ENCODE measurements at regions not wholly inside any gene's neighbourhood (a gene's known extent, or its start where the extent isn't known, plus 50 kb on each side); places are given as distances from the start of the nearest gene placed in this dataset.

- no peak for DNase-seq (ENCODE audit: low read depth)
Observed at GRCh38 chr11:32039149-32039548, 51.7 kb upstream of the RCN1 start.

GRCh38 chr11:32034680-32035079 lies 56.2 kb upstream of the RCN1 start:
- DNase-seq (ENCODE audit: low read depth) = peak; percentile 56

DNA sequence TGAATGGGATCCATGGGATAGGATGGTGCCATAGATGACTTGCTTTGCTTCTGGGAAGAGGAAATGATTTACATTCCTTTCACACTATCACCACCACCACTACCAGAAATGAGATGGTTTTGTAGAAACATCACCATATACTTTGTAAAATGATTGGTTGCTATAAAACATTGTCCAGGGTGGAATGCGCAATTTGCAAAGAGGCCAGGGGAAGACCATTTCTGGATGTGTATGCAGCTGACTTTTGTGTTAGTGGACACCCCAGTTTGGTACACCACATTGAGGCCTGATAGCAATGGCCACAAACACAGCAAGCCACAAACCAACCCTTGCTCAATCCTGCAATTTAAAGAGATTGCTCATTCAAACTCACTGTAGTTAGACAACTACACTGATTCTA lies 56.7 kb upstream of the RCN1 start:
- peak; percentile 99 for DNase-seq (ENCODE audit: low read depth)

DNA sequence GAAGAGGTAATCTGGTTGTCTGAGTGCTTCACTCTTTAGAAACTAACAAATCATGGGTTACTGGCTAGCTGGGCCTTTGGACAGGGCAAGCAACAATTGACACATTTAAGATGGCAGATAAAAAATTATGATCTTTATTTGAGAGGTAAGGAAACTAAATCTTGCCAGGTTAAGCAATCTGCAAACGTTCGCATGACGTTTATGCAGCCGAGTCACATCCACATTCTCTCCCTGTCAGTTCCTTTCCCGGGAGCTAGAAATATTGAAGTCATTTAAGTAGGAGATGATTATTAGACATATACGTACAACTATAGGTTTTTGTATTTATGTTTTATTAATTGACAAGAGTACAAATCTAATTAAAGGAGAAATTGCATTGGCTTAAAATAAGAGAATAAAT lies 57.4 kb upstream of the RCN1 start:
- DNase-seq (ENCODE audit: low read depth) = peak; percentile 35

- DNase-seq (ENCODE audit: low read depth) = peak; percentile 26
Observed at GRCh38 chr11:32033067-32033466, 57.8 kb upstream of the RCN1 start.

DNA sequence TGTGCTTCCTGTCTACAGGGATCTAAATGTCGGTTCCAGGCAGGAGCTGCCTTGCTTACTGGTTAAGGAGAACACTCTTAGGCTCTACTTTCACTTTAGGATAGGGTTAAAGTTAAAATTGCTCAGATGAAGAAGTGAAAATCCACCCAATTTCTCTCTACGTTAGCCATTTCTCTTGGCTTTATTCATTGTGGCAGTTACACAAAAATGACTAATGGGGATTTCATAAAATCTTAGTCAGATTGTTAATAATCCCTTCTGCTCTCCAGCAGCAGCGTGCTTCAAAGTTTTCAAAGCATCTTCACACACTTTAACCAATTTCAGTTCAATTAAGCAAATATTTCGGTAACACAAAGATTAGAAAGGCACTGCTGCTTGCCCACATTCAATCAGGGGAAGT lies 58.4 kb upstream of the RCN1 start:
- DNase-seq (ENCODE audit: low read depth) = peak; percentile 40

DNA sequence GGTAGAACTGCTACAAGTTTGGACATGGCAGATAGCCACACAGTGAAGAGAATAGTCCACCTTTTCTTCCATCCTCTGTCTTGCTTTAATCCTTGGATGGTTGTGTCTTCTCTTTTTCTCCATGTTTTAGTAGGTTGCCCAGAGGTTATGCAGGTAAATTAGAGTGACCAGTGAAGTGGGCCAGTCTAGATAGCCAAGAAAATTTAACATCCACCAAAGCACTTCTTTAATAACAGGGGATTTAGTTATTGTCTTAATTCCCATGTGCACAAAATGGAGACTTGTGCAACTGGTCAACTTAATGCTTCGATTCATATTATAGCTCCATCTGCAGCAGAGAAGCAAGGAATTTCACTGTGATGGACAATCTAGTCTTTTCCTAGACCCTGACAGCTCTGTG lies 58.8 kb upstream of the RCN1 start:
- no peak for DNase-seq (ENCODE audit: low read depth)

DNA sequence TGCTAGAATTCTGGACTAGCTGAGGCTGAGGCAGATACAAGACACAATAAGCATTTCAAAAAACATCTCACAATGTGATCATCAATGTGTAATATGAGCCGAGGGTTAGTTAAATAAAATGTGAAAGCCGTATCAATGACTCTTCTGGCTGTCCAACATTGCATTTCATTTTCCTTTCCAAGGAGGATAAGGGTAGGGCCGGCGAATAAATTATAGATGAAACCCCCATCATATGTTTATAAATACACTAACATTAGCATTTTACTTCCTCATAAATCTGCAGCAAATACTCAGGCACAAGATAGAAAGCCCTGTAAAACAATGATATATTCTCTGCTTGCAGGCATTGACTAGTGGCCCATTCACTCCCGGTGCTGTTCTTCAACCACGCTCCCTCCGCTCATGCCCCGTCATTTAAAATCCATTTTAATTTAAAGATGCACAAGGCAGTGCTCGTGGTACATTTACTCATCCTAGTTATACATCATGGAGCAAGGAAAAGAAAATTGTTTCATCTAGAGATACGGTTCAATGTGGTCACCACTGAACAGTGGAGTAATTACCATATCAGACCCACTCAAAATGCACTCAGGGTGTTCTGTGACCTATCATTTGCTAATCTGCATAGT lies 59.9 kb upstream of the RCN1 start:
- no peak for DNase-seq (ENCODE audit: low read depth)

DNA sequence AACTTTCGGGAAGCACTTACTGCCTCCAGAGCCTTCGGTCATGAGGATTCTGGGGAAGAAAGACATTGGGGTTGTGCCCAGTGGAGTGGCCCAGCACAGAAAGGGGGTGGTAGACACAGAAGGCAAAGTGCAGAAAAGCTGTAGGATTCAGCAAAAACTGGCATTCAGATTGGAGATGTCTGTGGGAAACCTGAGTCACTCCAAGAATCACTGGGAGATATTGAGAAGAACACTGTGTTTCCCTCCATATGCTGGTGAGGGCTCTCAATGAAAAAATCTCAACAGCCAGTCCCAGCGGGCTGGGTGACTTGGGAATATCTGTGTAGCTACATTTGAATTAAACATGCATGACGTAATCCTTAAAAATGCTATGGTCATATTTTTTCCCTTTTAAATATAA lies 61.2 kb upstream of the RCN1 start:
- peak; percentile 9 for DNase-seq (ENCODE audit: low read depth)

GRCh38 chr11:32028201-32028600 lies 62.7 kb upstream of the RCN1 start:
- DNase-seq (ENCODE audit: low read depth) = no peak

GRCh38 chr11:32026766-32027165 lies 64.1 kb upstream of the RCN1 start:
- DNase-seq (ENCODE audit: low read depth) = no peak

GRCh38 chr11:32024948-32025347 lies 65.9 kb upstream of the RCN1 start:
- DNase-seq (ENCODE audit: low read depth) = no peak

DNA sequence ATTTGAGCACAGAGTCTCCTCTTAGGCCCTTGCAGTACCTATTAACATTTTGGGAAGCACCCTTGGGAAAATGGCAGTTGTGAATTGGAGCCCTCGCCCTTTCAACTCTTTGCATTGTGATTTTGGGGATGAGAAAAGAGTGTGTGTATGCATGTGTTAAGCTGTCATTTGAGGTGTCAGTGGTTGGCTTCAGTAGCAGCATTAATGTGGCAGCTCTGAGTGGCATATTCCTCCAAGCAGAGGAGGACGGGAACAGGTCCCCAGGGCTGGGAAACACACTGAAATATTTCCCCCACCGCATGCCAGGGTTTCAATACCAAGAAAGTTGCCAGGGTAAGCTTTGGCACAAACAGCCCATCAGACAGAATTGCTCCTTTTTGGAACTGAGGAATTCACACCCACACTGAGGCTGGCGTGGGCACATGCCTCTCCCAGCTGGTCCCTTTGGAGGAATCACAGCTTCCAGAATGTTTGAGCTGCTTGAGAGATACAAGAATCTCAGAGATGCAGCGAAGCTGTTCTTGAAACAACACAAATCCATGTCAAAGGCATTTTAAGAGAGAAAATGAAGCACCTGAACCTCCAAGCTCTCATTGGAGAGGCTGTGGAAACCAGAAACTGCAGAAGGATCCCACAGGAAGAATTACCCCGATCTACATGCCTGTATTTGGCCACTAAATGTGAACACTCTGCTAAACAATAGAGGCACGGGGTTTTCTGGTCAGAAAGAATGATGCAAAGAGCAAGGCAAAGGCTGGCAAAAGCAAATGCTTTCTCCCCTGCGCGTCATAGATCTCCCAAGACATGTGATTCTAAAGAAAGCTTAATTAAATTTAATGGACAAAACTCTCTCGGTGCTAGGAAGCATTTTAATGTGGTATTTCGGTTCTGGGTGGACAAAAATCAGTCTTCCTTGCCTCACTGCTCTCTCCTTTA lies 67.2 kb upstream of the RCN1 start:
- no peak for DNase-seq (ENCODE audit: low read depth)

DNA sequence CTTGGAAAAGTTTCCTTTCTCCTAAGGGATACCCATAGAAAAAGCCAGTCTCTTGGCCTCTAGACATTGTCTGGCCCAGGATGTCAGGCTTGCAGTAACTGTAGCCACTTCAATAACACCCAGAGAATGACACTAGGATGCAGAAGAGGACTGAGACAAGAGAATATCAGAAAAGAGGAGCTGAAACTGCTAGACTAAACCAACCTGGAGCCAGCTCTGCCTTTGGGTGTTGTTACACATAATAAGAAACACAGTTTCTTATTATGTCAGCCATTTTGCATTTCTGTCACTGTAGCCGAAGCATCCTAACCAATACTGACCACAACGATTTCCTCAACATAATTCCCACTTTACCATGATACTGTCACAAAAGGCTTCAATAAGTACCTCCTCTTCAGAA lies 72.2 kb upstream of the RCN1 start:
- DNase-seq (ENCODE audit: low read depth) = no peak

DNA sequence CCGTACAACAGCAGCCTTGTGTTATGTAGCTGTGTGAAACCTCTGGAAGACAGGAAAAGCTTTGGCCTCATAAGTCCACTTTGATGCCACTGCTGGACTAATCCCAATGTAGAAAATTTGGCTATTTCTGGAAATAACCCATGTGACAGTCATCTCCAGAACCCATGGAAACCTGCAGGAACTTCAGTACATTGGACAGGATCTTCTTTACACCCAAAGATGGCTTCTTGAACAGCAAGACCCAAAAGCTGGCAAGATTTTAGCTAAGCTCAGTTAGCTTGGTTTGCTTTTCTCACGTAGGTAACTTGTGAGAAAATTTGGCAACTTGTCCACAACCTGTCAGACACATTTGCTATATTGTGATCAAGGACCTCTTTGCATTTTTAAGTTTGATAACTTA lies 74.8 kb upstream of the RCN1 start:
- no peak for DNase-seq (ENCODE audit: low read depth)

GRCh38 chr11:32015427-32015826 lies 75.4 kb upstream of the RCN1 start:
- no peak for DNase-seq (ENCODE audit: low read depth)

DNA sequence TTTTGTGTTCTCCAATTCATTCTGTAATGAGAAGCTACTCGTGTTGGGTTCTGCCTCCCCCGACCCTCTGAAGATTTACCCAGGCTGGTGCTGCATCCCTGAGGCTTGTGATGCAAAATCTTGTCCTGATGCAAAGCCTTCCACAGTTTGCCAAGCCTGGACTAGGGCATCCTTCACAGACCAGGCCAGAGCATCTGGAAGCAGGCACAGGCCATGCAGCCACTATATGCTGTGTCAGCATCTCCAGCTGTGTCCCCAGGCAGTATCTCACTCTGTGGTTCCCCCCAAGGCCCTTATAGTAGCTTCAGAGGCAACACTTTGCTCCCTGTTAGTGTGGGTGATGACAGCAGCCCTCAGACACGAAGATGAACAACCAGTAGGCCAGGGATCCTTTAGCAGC lies 77.3 kb upstream of the RCN1 start:
- no peak for DNase-seq (ENCODE audit: low read depth)

GRCh38 chr11:32012049-32012448 lies 78.8 kb upstream of the RCN1 start:
- no peak for DNase-seq (ENCODE audit: low read depth)

DNA sequence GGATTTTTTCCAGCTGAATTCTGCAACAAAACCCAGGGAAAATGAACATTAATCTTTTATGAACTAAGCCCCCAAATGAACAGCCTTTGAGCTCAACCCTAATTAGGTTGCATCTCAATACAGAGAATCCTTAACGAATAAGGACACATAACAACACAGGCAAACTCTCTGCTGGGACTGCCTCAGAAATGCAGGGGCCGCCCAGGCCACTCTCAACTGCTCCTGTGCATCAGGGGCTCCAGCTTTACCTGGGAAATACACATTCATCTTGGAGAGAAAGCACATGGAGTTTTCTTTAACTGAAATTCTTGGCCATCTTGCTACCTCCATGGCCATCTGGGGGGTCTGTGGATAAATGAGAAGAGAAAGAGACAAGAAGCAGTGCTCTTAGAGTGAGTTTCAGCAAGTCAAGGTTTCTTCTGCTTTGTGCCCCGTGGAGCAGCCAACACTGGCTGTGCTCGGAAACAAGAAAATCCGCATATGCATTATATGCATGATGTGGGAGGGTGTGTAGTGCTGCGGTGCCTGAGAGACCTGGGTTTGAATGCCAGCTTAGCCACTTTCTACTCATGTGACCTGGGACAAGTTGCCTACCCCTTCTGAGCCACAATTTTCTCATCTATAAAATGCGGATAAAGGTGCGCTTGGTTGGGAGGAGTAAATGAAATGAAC lies 81.9 kb upstream of the RCN1 start:
- no peak for DNase-seq (ENCODE audit: low read depth)

DNA sequence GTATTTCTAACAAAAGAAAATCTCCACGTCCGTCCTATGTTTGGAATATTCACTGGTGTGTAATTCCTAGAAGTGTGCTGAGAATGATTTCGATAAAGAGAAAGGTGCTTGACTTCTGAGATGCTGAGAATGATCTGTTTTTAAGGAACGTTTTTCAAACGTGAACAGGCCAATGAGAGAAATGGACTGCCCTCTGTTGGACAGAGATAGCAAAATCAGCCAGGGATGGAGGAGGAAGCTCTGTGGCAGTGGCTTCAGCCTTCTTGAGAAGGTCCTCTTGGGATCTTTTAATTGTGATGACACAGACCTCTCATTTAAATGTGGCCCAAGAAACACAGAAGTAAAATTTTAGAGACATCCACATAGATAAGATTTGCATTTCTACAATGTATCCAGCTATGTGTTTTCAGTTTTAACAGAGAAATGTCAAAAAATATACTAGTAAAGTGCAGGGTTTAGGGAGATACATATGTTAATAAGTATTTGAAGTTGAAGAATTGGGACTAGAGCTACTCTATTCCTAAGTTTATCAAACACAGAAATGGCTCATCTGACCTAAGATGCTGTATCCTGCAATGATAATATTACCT lies 84.0 kb upstream of the RCN1 start:
- peak; percentile 60 for DNase-seq (ENCODE audit: low read depth)

DNA sequence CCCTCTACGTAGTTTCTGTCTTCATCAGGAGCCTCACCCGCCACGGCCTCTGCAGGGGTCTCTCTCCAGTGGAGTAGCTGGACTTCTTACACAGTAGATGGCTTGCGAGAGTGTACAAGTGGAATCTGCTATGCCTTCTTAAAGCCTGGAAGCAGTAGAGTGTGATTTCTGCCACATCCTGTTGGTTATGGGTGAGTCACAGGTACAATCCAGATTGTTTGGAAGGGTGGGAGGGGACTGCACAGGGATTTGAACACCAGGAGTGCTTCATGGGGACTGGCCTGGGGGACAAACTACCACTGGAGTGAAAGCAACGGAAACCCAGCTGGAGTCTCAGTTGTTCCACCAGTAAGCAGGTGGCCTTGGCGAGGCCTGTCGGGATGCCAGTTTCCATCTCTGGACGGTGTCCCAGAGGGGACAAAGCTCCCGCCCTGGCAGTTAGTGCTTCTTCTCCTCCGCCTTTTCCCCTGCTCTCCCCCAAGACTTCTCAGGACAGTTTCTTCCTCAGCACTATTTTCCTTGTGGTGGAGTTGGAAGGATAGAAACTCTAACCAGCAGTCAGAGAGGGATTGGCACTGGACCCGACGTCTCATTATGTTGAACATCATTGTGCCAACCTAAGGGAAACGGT lies 85.0 kb upstream of the RCN1 start:
- DNase-seq (ENCODE audit: low read depth) = peak; percentile 21

DNA sequence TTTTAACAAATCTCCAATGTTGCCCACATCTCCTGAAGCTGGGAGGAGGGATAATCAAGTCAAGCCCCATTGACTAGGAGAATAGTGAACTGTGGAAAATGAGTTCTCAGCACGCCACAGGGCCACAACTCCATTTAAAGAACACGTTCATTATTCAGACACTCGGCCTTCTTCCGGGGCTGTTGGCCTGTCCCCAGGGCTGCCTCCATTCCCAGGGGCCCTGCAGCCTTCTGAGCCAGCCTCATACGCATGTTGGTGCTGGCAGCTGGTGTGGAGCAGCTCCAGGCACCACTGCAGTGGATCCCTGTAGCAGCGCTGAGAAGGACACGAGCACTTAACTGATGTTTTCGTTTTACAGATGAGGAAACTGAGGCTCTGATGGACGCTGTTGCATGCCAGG lies 87.5 kb upstream of the RCN1 start:
- DNase-seq (ENCODE audit: low read depth) = no peak

Data from iris pigment epithelial cell (primary cell).